ENCODE measurements at regions not wholly inside any gene's neighbourhood (a gene's known extent, or its start where the extent isn't known, plus 50 kb on each side); places are given as distances from the start of the nearest gene placed in this dataset.

DNA sequence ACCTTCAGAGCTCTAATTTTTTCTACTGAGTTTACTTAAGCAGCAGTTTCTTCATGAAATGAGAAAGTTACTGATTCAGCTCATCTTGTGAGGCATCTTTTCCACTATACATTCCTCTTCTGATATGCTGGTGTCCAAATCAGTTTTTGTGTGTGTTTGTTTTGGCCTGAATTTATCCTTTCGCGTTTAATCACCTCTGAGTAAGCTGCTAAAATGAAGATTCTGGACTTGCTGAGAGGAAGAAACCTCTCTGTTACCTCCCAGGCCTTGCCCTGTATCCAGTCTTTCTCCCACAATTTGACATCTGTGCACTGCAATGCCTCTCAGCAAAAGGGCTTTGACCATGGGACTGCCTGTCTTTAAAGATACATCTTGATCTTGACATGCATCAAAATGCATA, 536.2 kb upstream of the NRSN1 start:
- TF ChIP-seq CTCF (IDR thresholded peaks at IDR 0.05; ENCODE audit: partially characterized antibody, unreplicated experiment), result no peak
- DNase-seq, result no peak
- no peak overlapping the region for H3K27ac Mint-ChIP-seq (ENCODE audit: unreplicated experiment)
- H3K4me3 Mint-ChIP-seq (ENCODE audit: unreplicated experiment), result no peak overlapping the region
- peaks cover 5% of the 10 kb centered on the region for H3K36me3 Mint-ChIP-seq (ENCODE audit: unreplicated experiment)
- peaks cover 7% of the 10 kb centered on the region for H3K4me1 Mint-ChIP-seq (ENCODE audit: low read depth, unreplicated experiment)
- no peaks in the 10 kb centered on the region for H3K27me3 Mint-ChIP-seq (ENCODE audit: unreplicated experiment)
- H3K9me3 Mint-ChIP-seq (ENCODE audit: unreplicated experiment), result no peaks in the 10 kb centered on the region

GRCh38 chr6:23590498-23591126, 535.4 kb upstream of the NRSN1 start:
- TF ChIP-seq CTCF (IDR thresholded peaks at IDR 0.05; ENCODE audit: partially characterized antibody, unreplicated experiment), result no peak
- Mint-ChIP-seq H3K9me3 (ENCODE audit: unreplicated experiment) (no peaks in the 10 kb centered on the region), H3K36me3 (ENCODE audit: unreplicated experiment) (peaks cover 5% of the 10 kb centered on the region), H3K27ac (ENCODE audit: unreplicated experiment) (no peak overlapping the region), H3K4me3 (ENCODE audit: unreplicated experiment) (no peak overlapping the region), H3K4me1 (ENCODE audit: low read depth, unreplicated experiment) (peaks cover 7% of the 10 kb centered on the region), H3K27me3 (ENCODE audit: unreplicated experiment) (no peaks in the 10 kb centered on the region)
- DNase-seq, result no peak

DNA sequence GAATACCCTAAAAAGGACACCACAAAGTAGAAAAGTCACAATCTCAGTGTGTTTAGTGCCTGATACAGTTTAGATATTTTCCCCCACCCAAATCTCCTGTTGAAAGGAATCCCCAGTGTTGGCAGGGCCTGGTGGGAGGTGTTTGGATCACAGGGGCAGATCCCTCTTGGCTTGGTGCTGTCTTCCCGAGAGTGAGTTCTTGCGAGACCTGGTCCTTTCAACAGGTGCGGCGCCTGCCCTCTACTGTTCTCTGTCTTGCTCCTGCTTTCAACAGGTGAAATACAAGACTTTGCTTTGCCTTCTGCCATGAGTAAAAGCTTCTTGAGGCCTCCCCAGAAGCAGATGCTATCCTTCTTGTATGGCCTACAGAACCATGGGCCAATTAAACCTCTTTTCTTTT, 534.3 kb upstream of the NRSN1 start:
- peaks cover 7% of the 10 kb centered on the region for H3K4me1 Mint-ChIP-seq (ENCODE audit: low read depth, unreplicated experiment)
- TF ChIP-seq CTCF (IDR thresholded peaks at IDR 0.05; ENCODE audit: partially characterized antibody, unreplicated experiment), result no peak
- no peak overlapping the region for H3K27ac Mint-ChIP-seq (ENCODE audit: unreplicated experiment)
- DNase-seq, result no peak
- no peaks in the 10 kb centered on the region for H3K27me3 Mint-ChIP-seq (ENCODE audit: unreplicated experiment)
- H3K9me3 Mint-ChIP-seq (ENCODE audit: unreplicated experiment), result no peaks in the 10 kb centered on the region
- no peak overlapping the region for H3K4me3 Mint-ChIP-seq (ENCODE audit: unreplicated experiment)
- peaks cover 5% of the 10 kb centered on the region for H3K36me3 Mint-ChIP-seq (ENCODE audit: unreplicated experiment)

GRCh38 chr6:23600118-23600517, 525.9 kb upstream of the NRSN1 start:
- peaks cover 10% of the 10 kb centered on the region for H3K36me3 Mint-ChIP-seq (ENCODE audit: unreplicated experiment)
- H3K4me3 Mint-ChIP-seq (ENCODE audit: unreplicated experiment), result no peak overlapping the region
- no peak for TF ChIP-seq CTCF (IDR thresholded peaks at IDR 0.05; ENCODE audit: partially characterized antibody, unreplicated experiment)
- DNase-seq, result no peak
- no peaks in the 10 kb centered on the region for H3K4me1 Mint-ChIP-seq (ENCODE audit: low read depth, unreplicated experiment)
- peaks cover 5% of the 10 kb centered on the region for H3K9me3 Mint-ChIP-seq (ENCODE audit: unreplicated experiment)
- H3K27me3 Mint-ChIP-seq (ENCODE audit: unreplicated experiment), result peaks cover 3% of the 10 kb centered on the region
- no peak overlapping the region for H3K27ac Mint-ChIP-seq (ENCODE audit: unreplicated experiment)

DNA sequence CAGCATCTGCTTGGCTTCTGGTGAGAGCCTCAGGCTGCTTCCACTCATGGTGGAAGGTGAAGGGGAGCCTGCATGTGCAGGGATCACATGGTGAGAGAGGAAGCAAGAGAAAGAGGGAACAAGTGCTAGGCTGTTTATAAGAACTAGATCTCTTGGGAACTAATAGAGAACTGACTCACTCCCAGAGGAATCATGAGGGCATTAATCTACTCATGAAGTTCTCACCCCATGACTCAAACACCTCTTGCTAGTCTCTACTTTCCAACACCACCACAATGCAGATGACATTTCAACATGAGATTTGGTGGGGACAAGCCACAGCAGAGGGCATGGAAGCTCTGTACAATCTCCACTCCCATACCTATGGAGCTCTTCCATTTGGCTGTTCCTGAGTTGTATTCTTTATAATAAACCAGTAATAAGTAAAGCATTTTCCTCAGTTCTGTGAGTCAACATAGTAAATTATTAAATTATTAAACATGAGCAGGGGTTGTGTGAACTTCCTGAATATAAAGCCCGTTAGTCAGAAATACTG, 524.1 kb upstream of the NRSN1 start:
- H3K9me3 Mint-ChIP-seq (ENCODE audit: unreplicated experiment), result peaks cover 8% of the 10 kb centered on the region
- H3K27me3 Mint-ChIP-seq (ENCODE audit: unreplicated experiment), result peaks cover 3% of the 10 kb centered on the region
- H3K4me3 Mint-ChIP-seq (ENCODE audit: unreplicated experiment), result no peak overlapping the region
- TF ChIP-seq CTCF (IDR thresholded peaks at IDR 0.05; ENCODE audit: partially characterized antibody, unreplicated experiment), result no peak
- no peak overlapping the region for H3K27ac Mint-ChIP-seq (ENCODE audit: unreplicated experiment)
- H3K36me3 Mint-ChIP-seq (ENCODE audit: unreplicated experiment), result peaks cover 10% of the 10 kb centered on the region
- no peaks in the 10 kb centered on the region for H3K4me1 Mint-ChIP-seq (ENCODE audit: low read depth, unreplicated experiment)
- no peak for DNase-seq
